ENCODE measurements at regions not wholly inside any gene's neighbourhood (a gene's known extent, or its start where the extent isn't known, plus 50 kb on each side); places are given as distances from the start of the nearest gene placed in this dataset.

DNA sequence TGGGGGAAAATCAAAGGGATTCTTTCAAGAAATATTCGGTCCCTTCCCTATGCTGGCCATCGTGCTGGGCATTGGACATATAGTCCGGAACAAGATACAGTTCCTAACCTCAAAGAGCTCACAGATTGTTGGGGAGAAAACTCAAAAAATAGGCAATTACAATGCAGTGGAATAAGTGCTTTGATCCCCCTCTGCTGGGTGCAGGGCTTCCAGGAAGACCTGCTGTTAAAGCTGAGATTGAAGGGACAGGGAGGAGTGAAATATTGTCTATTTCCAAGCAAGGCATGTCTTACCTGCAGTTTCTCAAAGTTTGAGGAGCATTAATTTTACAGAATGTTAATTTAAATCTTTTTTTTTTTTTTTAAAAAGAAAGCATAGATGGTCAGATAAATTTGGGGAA is 75.1 kb upstream of the SESN3 start:
- TF ChIP-seq, protein P1, sequence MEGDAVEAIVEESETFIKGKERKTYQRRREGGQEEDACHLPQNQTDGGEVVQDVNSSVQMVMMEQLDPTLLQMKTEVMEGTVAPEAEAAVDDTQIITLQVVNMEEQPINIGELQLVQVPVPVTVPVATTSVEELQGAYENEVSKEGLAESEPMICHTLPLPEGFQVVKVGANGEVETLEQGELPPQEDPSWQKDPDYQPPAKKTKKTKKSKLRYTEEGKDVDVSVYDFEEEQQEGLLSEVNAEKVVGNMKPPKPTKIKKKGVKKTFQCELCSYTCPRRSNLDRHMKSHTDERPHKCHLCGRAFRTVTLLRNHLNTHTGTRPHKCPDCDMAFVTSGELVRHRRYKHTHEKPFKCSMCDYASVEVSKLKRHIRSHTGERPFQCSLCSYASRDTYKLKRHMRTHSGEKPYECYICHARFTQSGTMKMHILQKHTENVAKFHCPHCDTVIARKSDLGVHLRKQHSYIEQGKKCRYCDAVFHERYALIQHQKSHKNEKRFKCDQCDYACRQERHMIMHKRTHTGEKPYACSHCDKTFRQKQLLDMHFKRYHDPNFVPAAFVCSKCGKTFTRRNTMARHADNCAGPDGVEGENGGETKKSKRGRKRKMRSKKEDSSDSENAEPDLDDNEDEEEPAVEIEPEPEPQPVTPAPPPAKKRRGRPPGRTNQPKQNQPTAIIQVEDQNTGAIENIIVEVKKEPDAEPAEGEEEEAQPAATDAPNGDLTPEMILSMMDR (IDR thresholded peaks at IDR 0.05; ENCODE audit: low read depth, low read length), result no peak
- DNase-seq (ENCODE audit: extremely low read depth, low read depth), result no peak

DNA sequence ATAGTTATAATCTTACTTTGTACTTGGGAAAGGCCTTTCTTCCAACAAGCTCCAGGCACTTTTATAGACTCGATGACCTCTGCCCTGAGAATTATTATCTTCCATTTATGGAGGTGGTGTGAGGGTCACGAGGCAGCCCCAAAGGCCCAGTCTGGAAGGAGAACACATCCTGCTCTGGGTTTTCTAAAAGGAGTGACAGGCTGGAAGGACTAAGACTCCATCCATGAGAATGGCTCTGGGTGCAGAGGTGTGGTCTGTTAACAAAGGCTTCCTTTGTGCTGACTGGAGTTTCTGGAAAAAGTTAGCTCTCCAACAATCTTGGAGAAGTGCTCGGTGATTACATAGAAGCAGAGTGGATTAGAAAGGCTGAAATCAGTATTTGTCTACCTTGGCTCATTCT is 74.7 kb upstream of the SESN3 start:
- TF ChIP-seq, protein P1 (IDR thresholded peaks at IDR 0.05; ENCODE audit: low read depth, low read length), result no peak
- DNase-seq (ENCODE audit: extremely low read depth, low read depth), result no peak

DNA sequence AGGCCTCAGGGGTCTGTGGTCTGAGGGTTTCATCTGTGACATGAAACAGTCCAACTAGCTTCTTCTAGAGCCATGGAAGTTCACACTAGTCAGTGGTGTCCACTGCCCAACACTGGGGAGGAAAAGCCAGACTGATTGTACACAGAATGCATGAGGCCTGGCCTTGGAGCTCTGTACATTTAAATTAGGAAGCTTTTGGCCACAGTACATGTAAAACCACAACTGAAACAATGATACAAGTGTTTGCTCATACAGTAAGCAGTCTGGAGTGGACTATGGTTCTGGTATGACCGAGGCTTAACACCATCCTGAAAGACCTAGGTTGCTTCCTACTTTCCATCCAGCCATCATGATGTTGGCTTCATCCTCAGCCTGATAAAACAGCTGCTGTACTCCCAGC is 73.8 kb upstream of the SESN3 start:
- TF ChIP-seq, protein P1 (IDR thresholded peaks at IDR 0.05; ENCODE audit: low read depth, low read length), result no peak
- no peak for DNase-seq (ENCODE audit: extremely low read depth, low read depth)

DNA sequence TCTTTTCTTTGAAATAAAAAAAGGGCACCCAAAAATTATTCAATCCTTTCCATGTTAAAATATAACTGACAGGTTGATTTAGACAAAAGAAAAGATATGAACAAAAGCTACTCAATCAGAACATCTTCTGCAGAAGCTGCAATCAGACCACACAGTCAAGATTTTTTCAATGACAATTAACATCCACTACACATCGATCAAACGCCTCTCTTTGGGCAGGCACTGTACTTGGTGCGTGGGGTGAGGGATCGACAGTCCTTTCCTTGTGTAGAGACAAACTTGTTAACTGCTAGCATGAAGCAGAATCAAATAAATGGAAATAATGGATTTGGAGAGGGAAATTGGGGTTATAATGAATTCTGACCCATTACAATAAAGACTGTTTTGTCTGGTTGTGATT is 71.2 kb upstream of the SESN3 start:
- TF ChIP-seq, protein P1 (IDR thresholded peaks at IDR 0.05; ENCODE audit: low read depth, low read length), result no peak
- DNase-seq (ENCODE audit: extremely low read depth, low read depth), result no peak

DNA sequence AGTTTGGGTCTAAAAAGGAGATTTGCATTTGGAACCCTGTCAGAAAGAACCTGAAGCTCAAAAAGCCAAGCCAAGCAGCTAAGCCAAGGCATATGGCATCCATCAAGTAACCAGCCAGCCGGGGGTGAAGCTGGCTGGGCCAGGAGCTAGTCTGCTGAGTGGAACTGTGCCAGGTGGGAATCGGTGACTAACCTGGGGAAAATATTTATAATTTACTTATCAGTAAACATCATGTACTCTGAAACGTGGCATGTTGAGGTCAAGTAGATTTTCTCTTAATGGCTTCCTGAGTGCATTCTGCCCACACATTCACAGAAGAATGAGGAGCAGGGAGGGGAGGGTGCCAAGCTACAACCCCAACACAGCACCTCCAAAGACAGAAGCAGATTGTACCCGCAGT is 70.5 kb upstream of the SESN3 start:
- TF ChIP-seq, protein P1 (IDR thresholded peaks at IDR 0.05; ENCODE audit: low read depth, low read length), result no peak
- DNase-seq (ENCODE audit: extremely low read depth, low read depth), result no peak

DNA sequence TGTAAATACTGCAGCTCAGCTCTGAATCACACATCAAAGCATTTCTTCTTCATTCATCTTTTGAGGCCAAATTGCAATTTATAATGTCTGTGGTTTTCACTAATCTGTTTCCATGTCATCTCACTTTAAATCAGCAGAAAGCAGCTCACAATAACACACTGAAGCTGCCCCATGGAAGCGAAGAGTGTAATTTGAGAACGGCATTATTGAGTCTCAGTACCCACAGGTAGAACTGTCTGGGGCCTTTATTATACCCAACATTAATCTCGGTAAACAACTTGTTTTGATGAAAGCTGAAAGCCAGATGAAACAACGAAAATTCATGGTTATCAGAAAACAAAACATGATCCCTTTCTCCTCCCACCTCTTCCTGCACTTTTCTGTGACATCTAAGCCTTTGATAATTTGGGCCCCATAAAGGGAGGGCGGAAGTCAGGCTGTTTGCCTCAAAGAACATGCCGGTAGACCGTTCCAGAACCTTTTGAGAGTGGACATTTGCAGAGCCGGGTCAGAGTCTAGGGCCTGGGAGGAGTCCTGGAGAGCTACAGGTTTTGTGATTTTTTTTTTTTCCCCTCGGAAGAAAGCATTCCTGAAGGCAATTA is 68.2 kb upstream of the SESN3 start:
- no peak for DNase-seq (ENCODE audit: extremely low read depth, low read depth)
- TF ChIP-seq, protein P1 (IDR thresholded peaks at IDR 0.05; ENCODE audit: low read depth, low read length), result no peak

DNA sequence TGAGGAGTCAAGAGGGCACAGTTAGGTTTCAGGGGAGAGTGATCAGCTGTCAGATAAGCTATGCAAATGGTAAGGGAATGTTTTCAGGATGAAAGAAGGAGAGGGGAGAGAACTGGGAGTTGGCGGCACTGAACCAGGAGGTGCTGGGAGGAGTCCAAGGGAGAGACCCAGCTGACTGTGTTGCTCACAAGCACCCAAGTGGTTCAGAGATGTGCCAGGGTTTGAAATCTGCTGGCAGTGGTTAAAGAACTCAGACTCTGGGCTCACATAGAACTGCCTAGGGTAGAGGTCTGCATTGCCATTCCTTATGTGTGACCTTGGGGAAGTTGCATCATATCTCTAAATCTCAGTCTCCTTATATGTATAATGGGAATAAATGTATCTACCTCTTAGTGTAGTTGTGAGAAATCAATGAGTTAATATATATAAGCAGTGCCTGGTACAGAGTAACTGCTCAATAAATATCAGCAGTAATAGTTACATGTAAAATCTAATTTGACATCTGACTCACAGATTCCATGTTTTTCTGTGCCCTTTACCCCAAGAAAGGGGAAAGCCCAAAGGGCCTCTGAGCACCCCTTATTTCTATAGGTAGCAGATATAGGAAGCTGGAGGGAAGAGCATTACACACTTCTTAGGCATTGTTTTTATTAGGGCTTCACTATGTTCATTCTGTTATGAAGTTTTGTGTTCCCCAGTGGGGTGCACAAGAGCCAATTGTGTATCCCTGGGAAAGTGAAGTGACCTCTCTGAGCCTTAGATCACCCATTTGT is 66.9 kb upstream of the SESN3 start:
- TF ChIP-seq, protein P1 (IDR thresholded peaks at IDR 0.05; ENCODE audit: low read depth, low read length), result no peak
- no peak for DNase-seq (ENCODE audit: extremely low read depth, low read depth)

All from AG09319 (cell line).